Upper lobe of right lung (tissue), 1 donor: ENCODE measurements at regions not wholly inside any gene's neighbourhood (a gene's known extent, or its start where the extent isn't known, plus 50 kb on each side); places are given as distances from the start of the nearest gene placed in this dataset.

ENCODE experiments used
- ATAC-seq: fragments of 200-7000 bp; cut with Tn5 transposase; one replicate; pipeline ENCODE4 v1.9.1; 2020; ENCODE audit warnings: mild to moderate bottlenecking, moderate library complexity
- DNase-seq: peaks from one replicate; pipeline ENCODE4 v3.0.0-alpha.2; 2020
- H3K27ac ChIP-seq: fragments of 200-600 bp; one replicate; pipeline ENCODE4 v1.8.0; 2022
- H3K27me3 ChIP-seq: fragments of 200-600 bp; one replicate; pipeline ENCODE4 v1.8.0; 2022; ENCODE audit warnings: mild to moderate bottlenecking
- H3K36me3 ChIP-seq: fragments of 200-600 bp; one replicate; pipeline ENCODE4 v1.8.0; 2022
- H3K4me1 ChIP-seq: fragments of 200-600 bp; one replicate; pipeline ENCODE4 v1.8.0; 2022
- H3K4me3 ChIP-seq: fragments of 200-600 bp; one replicate; pipeline ENCODE4 v1.8.0; 2022; ENCODE audit warnings: mild to moderate bottlenecking
- H3K9me3 ChIP-seq: fragments of 200-600 bp; one replicate; pipeline ENCODE4 v1.8.0; 2022
- intact Hi-C: fragments of 100-400 bp; cut with DNase I; formaldehyde crosslinking; loops from one replicate; pipeline ENCODE4 v1.11.0; 2022
- TF ChIP-seq, protein P1 (sequence below): fragments of 200-600 bp; IDR thresholded peaks from one replicate; pipeline ENCODE4 v1.8.0; 2022; ENCODE audit warnings: antibody characterized with exemption
- donor health status: DM: no; HTN: yes; CAD: no; lungs with severe emphysema.

DNA sequence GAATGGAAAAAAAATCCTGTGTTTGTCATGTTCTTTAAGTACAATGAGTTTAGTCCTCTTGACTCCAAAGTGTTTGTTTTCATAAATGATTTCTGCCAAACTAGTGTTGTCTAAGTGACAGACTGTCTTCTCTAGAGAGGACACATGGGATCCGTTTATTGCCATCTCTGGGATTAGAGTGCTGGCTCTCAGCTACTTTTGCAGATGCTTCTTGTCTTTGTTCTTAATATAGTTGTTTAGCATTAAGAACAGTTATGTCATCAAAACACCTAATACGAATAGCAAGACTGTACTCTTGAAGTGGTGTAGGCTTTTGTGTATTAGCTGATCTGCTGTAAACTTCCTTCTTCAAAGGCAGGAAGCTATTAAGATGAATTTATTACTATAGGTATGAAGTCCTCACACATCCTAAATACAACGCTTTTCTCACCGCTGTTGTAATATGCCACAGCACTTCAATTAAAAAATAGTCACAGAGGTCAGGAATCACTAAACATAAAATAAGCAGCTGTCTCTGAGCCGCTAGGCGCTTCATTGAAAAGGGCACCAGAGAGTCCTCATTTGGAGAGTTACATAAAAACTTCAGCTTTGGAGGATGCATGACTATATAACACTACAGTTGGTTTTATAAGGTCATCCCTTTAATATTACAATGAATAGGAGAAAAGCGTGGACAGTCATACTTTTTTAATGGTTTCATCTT, 128.3 kb upstream of the ZNF385D start:
- Histone ChIP-seq H3K4me3 (no peak overlapping the region), H3K27ac (no peak overlapping the region), H3K27me3 (no peaks in the 10 kb centered on the region), H3K36me3 (no peaks in the 10 kb centered on the region), H3K4me1 (no peaks in the 10 kb centered on the region), H3K9me3 (no peaks in the 10 kb centered on the region)
- DNase-seq = no peak
- TF ChIP-seq, protein P1, sequence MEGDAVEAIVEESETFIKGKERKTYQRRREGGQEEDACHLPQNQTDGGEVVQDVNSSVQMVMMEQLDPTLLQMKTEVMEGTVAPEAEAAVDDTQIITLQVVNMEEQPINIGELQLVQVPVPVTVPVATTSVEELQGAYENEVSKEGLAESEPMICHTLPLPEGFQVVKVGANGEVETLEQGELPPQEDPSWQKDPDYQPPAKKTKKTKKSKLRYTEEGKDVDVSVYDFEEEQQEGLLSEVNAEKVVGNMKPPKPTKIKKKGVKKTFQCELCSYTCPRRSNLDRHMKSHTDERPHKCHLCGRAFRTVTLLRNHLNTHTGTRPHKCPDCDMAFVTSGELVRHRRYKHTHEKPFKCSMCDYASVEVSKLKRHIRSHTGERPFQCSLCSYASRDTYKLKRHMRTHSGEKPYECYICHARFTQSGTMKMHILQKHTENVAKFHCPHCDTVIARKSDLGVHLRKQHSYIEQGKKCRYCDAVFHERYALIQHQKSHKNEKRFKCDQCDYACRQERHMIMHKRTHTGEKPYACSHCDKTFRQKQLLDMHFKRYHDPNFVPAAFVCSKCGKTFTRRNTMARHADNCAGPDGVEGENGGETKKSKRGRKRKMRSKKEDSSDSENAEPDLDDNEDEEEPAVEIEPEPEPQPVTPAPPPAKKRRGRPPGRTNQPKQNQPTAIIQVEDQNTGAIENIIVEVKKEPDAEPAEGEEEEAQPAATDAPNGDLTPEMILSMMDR = no peak
- intact Hi-C loops = no loop called here
- ATAC-seq = no peak

- ATAC-seq = no peak
- Histone ChIP-seq H3K36me3 (no peaks in the 10 kb centered on the region), H3K4me3 (no peak overlapping the region), H3K9me3 (no peaks in the 10 kb centered on the region), H3K4me1 (no peaks in the 10 kb centered on the region), H3K27ac (no peak overlapping the region), H3K27me3 (no peaks in the 10 kb centered on the region)
- intact Hi-C loops = no loop called here
- TF ChIP-seq, protein P1 = no peak
- no peak for DNase-seq
Measured at GRCh38 chr3:21888656-21889055, 137.6 kb upstream of the ZNF385D start.

DNA sequence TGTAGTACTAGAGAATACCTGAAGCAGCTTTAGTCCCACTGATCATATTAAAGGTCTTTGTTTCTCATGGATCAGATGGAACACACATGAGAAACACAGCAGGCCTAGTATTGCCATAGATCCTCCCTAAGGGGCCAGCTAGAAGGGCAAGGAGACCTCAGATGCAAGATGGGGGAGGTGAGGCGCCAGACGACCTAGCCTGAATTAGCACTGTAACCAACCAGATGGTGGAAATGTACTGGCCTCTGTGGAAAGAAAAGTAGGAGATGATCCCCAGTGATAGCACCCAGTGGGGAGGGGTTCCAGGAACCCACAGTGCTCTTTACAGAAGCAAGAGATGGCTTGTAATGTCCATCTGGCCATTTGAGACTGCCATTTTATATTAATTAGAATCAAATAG, 138.2 kb upstream of the ZNF385D start:
- Histone ChIP-seq H3K4me3 (no peak overlapping the region), H3K27ac (no peak overlapping the region), H3K9me3 (no peaks in the 10 kb centered on the region), H3K27me3 (no peaks in the 10 kb centered on the region), H3K36me3 (no peaks in the 10 kb centered on the region), H3K4me1 (no peaks in the 10 kb centered on the region)
- ATAC-seq (no peak), DNase-seq (no peak)
- TF ChIP-seq, protein P1 = no peak
- intact Hi-C loops = no loop called here

GRCh38 chr3:21892104-21892503, 141.1 kb upstream of the ZNF385D start:
- intact Hi-C loops = no loop called here
- no peaks in the 10 kb centered on the region for H3K9me3 ChIP-seq
- H3K27me3 ChIP-seq = no peaks in the 10 kb centered on the region
- H3K4me3 ChIP-seq = no peak overlapping the region
- DNase-seq (no peak), ATAC-seq (no peak)
- no peaks in the 10 kb centered on the region for H3K4me1 ChIP-seq
- TF ChIP-seq, protein P1 = no peak
- H3K27ac ChIP-seq = no peak overlapping the region
- no peaks in the 10 kb centered on the region for H3K36me3 ChIP-seq

DNA sequence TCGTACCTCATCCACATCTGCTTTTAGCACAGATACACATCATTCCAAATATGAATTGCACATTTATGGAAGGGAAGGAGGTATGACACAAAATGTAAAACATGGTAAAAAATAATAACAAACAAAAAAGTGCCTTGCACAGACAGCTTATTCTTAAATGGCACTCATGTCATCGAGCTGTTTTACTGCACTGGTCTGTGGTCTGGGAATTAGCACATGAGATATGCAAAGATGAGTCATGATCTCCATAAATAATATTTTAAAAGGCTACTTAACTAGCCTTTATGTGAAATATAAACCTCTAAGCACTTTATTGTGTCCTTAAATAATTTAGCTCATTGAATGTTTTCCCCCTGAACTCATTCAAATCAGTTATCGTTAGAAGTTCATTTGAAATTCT, 142.2 kb upstream of the ZNF385D start:
- intact Hi-C loops = no loop called here
- no peak overlapping the region for H3K27ac ChIP-seq
- no peaks in the 10 kb centered on the region for H3K4me1 ChIP-seq
- no peak overlapping the region for H3K4me3 ChIP-seq
- H3K27me3 ChIP-seq = no peaks in the 10 kb centered on the region
- ATAC-seq = no peak
- DNase-seq = no peak
- H3K9me3 ChIP-seq = no peaks in the 10 kb centered on the region
- no peaks in the 10 kb centered on the region for H3K36me3 ChIP-seq
- TF ChIP-seq, protein P1 = no peak
